Stomach smooth muscle (tissue), 2 donors: ENCODE measurements at regions not wholly inside any gene's neighbourhood (a gene's known extent, or its start where the extent isn't known, plus 50 kb on each side); places are given as distances from the start of the nearest gene placed in this dataset.

Source experiments
- H3K27ac ChIP-seq: one replicate; pipeline ENCODE4 v1.7.0; 2013; ENCODE audit warnings: mild to moderate bottlenecking, low read length, inconsistent platforms
- H3K27me3 ChIP-seq, 2 donors: one replicate each; pipeline ENCODE4 v1.7.0; 2013; ENCODE audit warnings: low read length in 2 of 2; ENCODE audit not compliant: insufficient read depth in 2 of 2, control insufficient read depth in 1 of 2
- H3K36me3 ChIP-seq, 2 donors: one replicate each; pipeline ENCODE4 v1.7.0; 2013; ENCODE audit warnings: low read length in 2 of 2; ENCODE audit not compliant: control insufficient read depth in 2 of 2, insufficient read depth in 2 of 2
- H3K4me1 ChIP-seq: one replicate; pipeline ENCODE4 v1.7.0; 2013; ENCODE audit warnings: low read length; ENCODE audit not compliant: control insufficient read depth, insufficient read depth
- H3K4me3 ChIP-seq, 2 donors: one replicate each; pipeline ENCODE4 v1.7.0; 2013; ENCODE audit warnings: low read length in 2 of 2
- H3K9ac ChIP-seq, 2 donors: one replicate each; pipeline ENCODE4 v1.7.0; 2013; ENCODE audit warnings: low read length in 2 of 2, mild to moderate bottlenecking in 1 of 2
- H3K9me3 ChIP-seq, 2 donors: one replicate each; pipeline ENCODE4 v1.7.0; 2013; ENCODE audit warnings: low read length in 2 of 2; ENCODE audit not compliant: control insufficient read depth in 2 of 2
- donor health status: healthy.
- donor health status: Pancreatic carcinoma.

DNA sequence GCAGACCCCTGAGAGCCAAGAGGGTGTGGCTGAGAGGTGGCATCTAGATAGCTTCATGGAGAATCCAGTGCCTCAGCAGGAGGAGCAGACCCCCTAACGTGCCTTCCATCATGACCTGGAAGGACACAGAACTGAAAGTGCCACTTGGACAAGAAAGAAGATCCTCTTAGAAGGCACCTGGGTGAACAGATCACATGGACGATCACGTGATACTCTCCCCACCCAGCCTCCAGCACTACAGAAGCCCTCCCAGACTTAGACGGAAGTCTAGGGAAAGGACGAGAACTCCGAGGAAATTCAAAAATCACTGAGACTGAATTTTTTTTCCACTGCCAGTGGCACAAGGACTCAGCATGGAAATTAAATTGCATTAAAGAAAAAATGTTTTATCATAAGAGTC lies 113.4 kb downstream of the MRM1 start:
- Histone ChIP-seq H3K4me3 (no peak overlapping the region), H3K27ac (no peak overlapping the region), H3K9ac (no peak overlapping the region), H3K9me3 (no peaks in the 10 kb centered on the region), H3K27me3 (peaks cover 0 to 5% of the 10 kb centered on the region in 2 donors), H3K36me3 (no peaks in the 10 kb centered on the region), H3K4me1 (no peaks in the 10 kb centered on the region)

DNA sequence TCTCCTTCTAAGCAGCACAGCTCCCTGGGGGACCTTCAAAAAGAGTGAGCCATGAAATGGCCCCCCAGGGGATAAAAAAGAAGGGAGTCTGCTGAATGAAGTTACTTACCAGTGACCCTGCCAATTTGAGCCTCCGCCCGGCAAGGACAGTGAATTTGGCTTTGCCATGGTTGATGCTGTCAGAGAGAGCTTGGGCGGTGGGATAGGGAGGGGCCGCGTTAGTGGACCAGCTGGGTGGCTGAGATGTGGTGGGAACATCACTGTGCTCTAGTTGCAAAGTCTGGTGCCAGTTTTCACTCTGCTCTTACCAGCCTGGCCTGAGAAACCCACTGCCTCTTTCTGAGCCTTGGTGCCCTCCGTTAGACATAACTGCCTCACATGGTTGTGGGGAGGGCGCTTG lies 114.6 kb downstream of the MRM1 start:
- Histone ChIP-seq H3K27me3 (peaks cover 0 to 5% of the 10 kb centered on the region in 2 donors), H3K4me1 (no peaks in the 10 kb centered on the region), H3K4me3 (no peak overlapping the region), H3K9ac (no peak overlapping the region), H3K9me3 (no peaks in the 10 kb centered on the region), H3K36me3 (no peaks in the 10 kb centered on the region), H3K27ac (no peak overlapping the region)

DNA sequence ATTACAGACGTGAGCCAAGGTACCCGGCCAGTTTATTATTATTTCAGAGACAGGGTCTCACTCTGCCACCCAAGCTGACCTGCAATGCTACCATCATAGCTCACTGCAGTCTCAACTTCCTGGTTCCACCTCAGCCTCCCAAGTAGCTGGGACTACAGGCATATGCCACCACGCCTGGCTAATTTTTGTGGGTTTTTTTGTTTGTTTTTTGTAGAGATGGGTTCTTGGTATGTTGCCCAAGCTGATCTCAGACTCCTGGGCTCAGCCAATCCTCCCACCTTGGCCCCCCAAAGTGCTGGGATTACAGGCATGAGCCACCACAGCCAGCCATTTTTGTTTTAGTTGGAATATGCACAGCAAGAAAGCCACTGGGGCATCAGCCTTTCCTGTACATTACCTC lies 115.7 kb downstream of the MRM1 start:
- Histone ChIP-seq H3K4me3 (no peak overlapping the region), H3K36me3 (no peaks in the 10 kb centered on the region), H3K9ac (no peak overlapping the region), H3K4me1 (no peaks in the 10 kb centered on the region), H3K9me3 (no peaks in the 10 kb centered on the region), H3K27ac (no peak overlapping the region), H3K27me3 (peaks cover 0 to 5% of the 10 kb centered on the region in 2 donors)

DNA sequence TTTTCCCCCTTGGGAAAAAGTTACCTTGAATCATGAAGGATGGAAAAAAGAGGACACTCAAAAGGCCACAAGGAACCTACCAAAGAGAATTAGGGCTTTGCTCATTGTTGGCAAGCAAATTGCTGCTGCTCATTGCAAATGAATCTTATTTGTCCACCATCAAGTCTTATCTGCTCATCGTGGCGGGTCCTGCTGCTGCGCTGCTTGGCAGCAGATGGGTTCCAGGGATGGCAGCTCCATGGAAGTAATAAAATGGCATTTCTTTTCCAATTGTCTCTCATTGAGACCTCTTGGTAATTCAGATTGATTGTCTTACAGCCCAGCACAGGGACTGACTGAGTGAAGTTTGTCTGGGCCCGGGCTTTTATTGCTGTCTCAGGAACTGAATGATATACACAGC lies 118.7 kb downstream of the MRM1 start:
- H3K27me3 ChIP-seq, result peaks cover 0 to 2% of the 10 kb centered on the region in 2 donors

DNA sequence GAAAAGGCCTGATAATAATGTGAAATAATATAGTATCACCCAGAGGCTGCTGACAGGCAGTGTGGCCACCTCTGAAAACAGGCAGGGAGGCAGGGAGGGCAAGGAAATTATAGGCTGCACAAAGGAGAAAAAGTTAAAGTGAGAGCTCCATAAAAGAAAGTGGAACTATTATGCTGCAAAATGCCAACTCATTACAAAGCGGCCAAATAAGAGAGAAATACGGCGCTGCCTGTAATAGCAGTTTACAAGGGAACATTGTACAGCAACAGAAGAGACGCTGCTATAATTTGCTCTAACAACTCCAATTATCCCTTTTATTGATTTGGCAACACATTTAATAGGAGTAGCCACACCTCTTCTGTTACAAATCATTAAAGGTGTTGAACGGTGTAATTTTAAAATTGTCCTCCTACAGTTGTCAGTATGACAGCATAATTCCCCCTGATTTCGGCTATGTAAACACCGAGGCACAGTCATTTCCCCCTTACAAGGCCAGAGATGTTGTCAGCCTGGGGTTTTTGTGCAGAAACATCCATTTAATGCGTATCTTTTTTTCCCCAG lies 120.3 kb downstream of the MRM1 start:
- Histone ChIP-seq H3K9me3 (no peaks in the 10 kb centered on the region), H3K27me3 (peaks cover 0 to 8% of the 10 kb centered on the region in 2 donors), H3K4me3 (peak overlapping the region in 1 of 2 donors; percentile 66), H3K36me3 (no peaks in the 10 kb centered on the region), H3K27ac (no peak overlapping the region), H3K9ac (peak overlapping the region; percentile 13 to 47), H3K4me1 (peaks cover 4% of the 10 kb centered on the region)

More for the DNA sequence above, 118.7 kb downstream of the MRM1 start:
- Histone ChIP-seq H3K9ac (no peak overlapping the region), H3K4me3 (no peak overlapping the region), H3K9me3 (no peaks in the 10 kb centered on the region), H3K27ac (no peak overlapping the region), H3K36me3 (no peaks in the 10 kb centered on the region), H3K4me1 (peaks cover 4% of the 10 kb centered on the region)

DNA sequence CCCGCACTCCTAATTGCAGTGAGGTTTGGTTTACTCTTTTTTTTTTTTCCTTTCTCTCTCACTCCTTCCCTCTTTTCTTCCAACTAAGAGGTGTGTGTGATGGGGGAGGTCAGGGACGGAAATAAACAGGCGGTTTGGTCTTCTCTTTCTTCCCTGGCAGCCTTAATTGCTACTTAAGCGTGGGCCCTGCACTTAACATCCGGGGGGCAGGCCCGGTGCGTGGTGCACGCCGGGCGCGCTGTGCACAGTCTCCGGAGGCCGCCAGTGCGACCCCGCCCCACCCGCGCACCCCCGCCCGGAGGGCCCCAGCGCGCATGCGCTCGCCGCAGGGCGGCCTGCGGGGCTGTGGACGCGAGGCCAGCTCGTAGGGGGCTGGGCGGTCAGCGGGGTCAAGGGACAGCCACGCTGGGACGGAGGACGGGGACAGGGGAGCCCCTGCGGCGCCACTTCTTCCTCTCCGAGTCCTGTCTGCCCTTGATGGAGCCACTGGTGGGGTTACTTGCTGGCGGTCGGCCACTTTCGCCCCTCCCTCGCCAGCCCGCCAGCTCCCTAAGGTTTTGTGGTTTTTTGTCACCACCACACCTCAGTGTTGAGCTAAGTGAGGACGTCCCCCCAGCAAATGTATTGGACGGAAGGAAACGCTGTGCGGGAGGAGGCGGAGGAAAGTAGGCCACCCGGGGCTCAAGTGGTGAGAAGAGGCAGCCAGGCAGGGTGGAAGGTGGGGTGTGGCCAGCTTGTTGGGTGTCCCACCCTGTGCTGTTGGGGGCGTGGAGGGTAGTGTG lies 120.9 kb downstream of the MRM1 start:
- Histone ChIP-seq H3K9ac (peak overlapping the region; percentile 47), H3K9me3 (no peaks in the 10 kb centered on the region), H3K36me3 (no peaks in the 10 kb centered on the region), H3K27ac (no peak overlapping the region), H3K4me1 (peaks cover 4% of the 10 kb centered on the region), H3K27me3 (peaks cover 0 to 14% of the 10 kb centered on the region in 2 donors), H3K4me3 (peak overlapping the region; percentile 57 to 66)

DNA sequence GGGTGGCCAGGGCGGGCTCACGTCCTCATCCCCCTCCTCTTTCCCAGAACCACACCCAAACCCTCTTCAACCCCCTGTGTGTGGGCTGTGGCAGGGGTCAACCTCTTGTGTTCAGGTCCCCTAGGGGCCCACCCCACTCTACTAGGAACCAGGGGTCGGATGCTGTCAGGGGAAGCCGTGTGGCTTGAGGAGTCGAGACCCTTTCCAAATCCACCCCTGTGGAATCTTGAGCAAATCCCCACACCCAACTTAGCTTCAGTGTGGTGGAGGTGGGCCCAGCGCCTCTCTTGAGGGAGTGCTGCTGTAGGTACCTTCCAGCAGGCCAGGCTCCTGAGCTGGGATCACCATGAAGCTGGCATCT lies 121.5 kb downstream of the MRM1 start:
- Histone ChIP-seq H3K4me3 (peak overlapping the region in 1 of 2 donors; percentile 66), H3K4me1 (peaks cover 4% of the 10 kb centered on the region), H3K27ac (no peak overlapping the region), H3K9ac (no peak overlapping the region), H3K36me3 (no peaks in the 10 kb centered on the region), H3K9me3 (no peaks in the 10 kb centered on the region), H3K27me3 (peaks cover 2 to 18% of the 10 kb centered on the region in 2 donors)

DNA sequence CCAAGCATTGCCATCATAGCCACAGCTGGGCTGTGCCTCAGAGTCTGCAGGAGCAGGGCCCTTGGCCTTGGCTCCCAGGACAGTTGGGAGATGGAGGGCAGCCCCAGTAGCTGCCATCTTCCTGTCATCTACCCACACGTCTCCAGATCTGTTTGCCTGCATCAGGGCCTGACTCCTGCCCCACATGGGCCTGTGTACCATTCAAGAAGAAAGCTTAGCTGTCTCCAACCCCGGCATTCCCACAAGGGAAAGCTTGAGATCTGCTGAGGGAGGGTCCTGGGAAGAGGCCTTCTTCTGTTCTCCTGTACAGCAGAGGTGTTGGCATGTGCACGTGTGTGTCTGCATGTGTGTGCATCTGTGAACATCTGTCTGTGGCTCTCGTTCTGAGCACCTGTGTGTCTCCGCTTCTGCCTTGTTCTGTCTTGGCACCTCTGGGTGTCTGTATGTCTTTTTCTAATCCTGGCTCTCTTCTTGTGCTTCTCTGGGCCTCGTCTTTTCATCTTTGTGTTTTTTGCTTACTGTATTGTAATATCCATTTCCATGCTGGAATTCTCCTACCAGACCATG lies 122.2 kb downstream of the MRM1 start:
- H3K27ac ChIP-seq, result no peak overlapping the region
- no peak overlapping the region for H3K4me3 ChIP-seq
- peaks cover 6 to 19% of the 10 kb centered on the region in 2 donors for H3K27me3 ChIP-seq
- no peak overlapping the region for H3K9ac ChIP-seq
- H3K9me3 ChIP-seq, result no peaks in the 10 kb centered on the region
- peaks cover 5% of the 10 kb centered on the region for H3K4me1 ChIP-seq
- H3K36me3 ChIP-seq, result no peaks in the 10 kb centered on the region

DNA sequence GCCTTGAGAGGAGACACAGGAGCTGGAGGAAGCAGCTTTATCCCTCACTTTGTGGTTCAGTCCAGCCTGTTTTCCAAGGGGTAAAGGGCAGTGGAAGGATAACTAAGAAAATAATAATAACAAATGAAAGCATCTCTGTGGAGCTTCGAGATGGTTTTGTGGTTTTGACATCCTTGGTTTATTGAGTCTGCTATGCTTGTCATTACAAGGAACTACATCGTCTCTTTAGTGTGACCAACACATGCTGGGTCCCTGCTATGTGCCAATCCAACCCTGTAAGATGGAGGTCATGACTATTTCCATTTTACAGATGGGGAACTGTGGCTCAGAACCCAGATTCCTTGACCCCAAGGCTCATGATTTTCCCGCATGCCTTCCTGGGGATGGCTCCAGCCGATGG lies 124.8 kb downstream of the MRM1 start:
- no peaks in the 10 kb centered on the region for H3K36me3 ChIP-seq

DNA sequence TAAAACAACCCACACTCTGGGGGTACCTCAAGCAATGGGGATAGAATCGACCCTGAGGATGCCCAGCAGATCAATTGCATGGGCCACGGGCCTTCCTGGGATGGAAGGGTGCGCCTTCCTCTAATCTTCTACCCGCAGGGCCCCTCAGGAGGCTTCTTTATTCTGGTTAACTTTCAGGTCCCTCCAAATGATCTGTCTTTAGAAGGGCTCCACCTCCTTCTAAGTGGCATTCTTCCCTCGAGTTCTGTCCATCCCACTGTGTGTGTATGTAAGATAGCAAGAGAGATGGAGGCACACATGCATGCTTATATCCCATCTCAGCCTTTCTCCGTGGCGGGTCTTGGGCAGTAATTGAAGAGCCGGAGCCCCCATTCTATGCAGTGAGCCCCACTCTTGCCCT lies 125.7 kb downstream of the MRM1 start:
- Histone ChIP-seq H3K4me1 (peaks cover 8% of the 10 kb centered on the region), H3K27ac (no peak overlapping the region), H3K9ac (no peak overlapping the region), H3K4me3 (no peak overlapping the region), H3K9me3 (no peaks in the 10 kb centered on the region), H3K36me3 (no peaks in the 10 kb centered on the region), H3K27me3 (peaks cover 36 to 44% of the 10 kb centered on the region in 2 donors)

More for the DNA sequence above, 124.8 kb downstream of the MRM1 start:
- peaks cover 28 to 38% of the 10 kb centered on the region in 2 donors for H3K27me3 ChIP-seq
- H3K4me1 ChIP-seq, result peaks cover 8% of the 10 kb centered on the region
- H3K9ac ChIP-seq, result no peak overlapping the region
- H3K9me3 ChIP-seq, result no peaks in the 10 kb centered on the region
- H3K27ac ChIP-seq, result no peak overlapping the region
- H3K4me3 ChIP-seq, result no peak overlapping the region

DNA sequence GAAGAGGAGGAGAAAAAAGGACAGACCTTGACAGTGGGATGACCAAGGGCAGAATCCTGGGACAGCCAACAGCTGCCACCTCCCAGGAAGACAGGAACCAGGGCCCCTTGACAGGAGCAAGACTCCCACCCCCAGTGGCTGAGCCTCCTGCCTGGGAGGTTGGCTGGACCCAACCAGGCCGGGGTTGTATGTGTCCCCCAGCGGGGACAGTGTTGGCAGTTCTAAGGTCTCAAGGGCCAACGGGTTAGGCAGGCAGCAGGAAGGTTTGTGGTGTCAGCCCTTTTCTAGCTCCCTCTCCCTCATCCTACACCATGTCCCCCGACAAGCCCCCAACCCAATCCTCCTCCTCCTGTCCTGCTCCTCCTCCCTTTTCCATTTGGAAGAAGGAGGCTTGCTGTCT lies 126.2 kb downstream of the MRM1 start:
- Histone ChIP-seq H3K36me3 (no peaks in the 10 kb centered on the region), H3K27ac (no peak overlapping the region), H3K9ac (no peak overlapping the region), H3K9me3 (no peaks in the 10 kb centered on the region), H3K4me3 (no peak overlapping the region), H3K27me3 (peaks cover 36 to 49% of the 10 kb centered on the region in 2 donors), H3K4me1 (peaks cover 5% of the 10 kb centered on the region)
